H9 (cell line): ENCODE measurements at regions not wholly inside any gene's neighbourhood (a gene's known extent, or its start where the extent isn't known, plus 50 kb on each side); places are given as distances from the start of the nearest gene placed in this dataset.

ENCODE experiments used
- DNase-seq: peaks from one replicate; pipeline ENCODE4 v3.0.0-alpha.2; 2017
- H2AFZ ChIP-seq: one replicate; pipeline ENCODE4 v1.6.1; 2013; ENCODE audit warnings: mild to moderate bottlenecking, low read length, control low read depth, moderate library complexity
- H2AK5ac ChIP-seq: 2 replicates; pipeline ENCODE4 v1.6.1; 2013; ENCODE audit warnings: low read length, control low read depth, mixed read lengths; ENCODE audit not compliant: insufficient read length
- H2BK120ac ChIP-seq: one replicate; pipeline ENCODE4 v1.6.1; 2013; ENCODE audit warnings: low read depth, mild to moderate bottlenecking, low read length, control low read depth, inconsistent platforms; ENCODE audit not compliant: poor library complexity, severe bottlenecking
- H2BK12ac ChIP-seq: 2 replicates; pipeline ENCODE4 v1.6.1; 2013; ENCODE audit warnings: low read length, control low read depth, mixed read lengths, low read depth; ENCODE audit not compliant: insufficient read length
- H2BK15ac ChIP-seq: 2 replicates; pipeline ENCODE4 v1.6.1; 2013; ENCODE audit warnings: low read depth, low read length, control low read depth
- H2BK20ac ChIP-seq: one replicate; pipeline ENCODE4 v1.6.1; 2013; ENCODE audit warnings: low read depth, mild to moderate bottlenecking, low read length, control low read depth, inconsistent platforms; ENCODE audit not compliant: poor library complexity, severe bottlenecking
- H2BK5ac ChIP-seq: 2 replicates; pipeline ENCODE4 v1.6.1; 2013; ENCODE audit warnings: low read length, control low read depth, mixed read lengths; ENCODE audit not compliant: insufficient read length
- H3K14ac ChIP-seq: 2 replicates; pipeline ENCODE4 v1.6.1; 2013; ENCODE audit warnings: low read length, control low read depth; ENCODE audit not compliant: insufficient read depth
- H3K18ac ChIP-seq: 2 replicates; pipeline ENCODE4 v1.6.1; 2013; ENCODE audit warnings: low read depth, mild to moderate bottlenecking, mixed read lengths, low read length, control low read depth; ENCODE audit not compliant: insufficient read length
- H3K23ac ChIP-seq: 2 replicates; pipeline ENCODE4 v1.6.1; 2013; ENCODE audit warnings: low read length, control low read depth, mixed read lengths, low read depth; ENCODE audit not compliant: insufficient read length
- H3K23me2 ChIP-seq: 2 replicates; pipeline ENCODE4 v1.6.1; 2013; ENCODE audit warnings: low read depth, mild to moderate bottlenecking, mixed read lengths, low read length, control low read depth; ENCODE audit not compliant: insufficient read length, poor library complexity, severe bottlenecking
- H3K27ac ChIP-seq: 2 replicates; pipeline ENCODE4 v1.5.1; 2013; ENCODE audit warnings: low read length, control low read depth, mixed read lengths, low read depth; ENCODE audit not compliant: insufficient read length
- H3K27me3 ChIP-seq: 2 replicates; pipeline ENCODE4 v1.6.1; 2013; ENCODE audit warnings: low read length, control low read depth, inconsistent platforms; ENCODE audit not compliant: insufficient read depth
- H3K4ac ChIP-seq: 2 replicates; pipeline ENCODE4 v1.6.1; 2013; ENCODE audit warnings: low read depth, mild to moderate bottlenecking, control low read depth, inconsistent platforms, low read length, moderate library complexity
- H3K4me1 ChIP-seq: 2 replicates; pipeline ENCODE4 v1.6.1; 2013; ENCODE audit warnings: low read length, control low read depth, inconsistent platforms; ENCODE audit not compliant: insufficient read depth
- H3K4me2 ChIP-seq: 2 replicates; pipeline ENCODE4 v1.6.1; 2013; ENCODE audit warnings: low read length, control low read depth, mixed read lengths; ENCODE audit not compliant: insufficient read length, insufficient read depth
- H3K56ac ChIP-seq: 2 replicates; pipeline ENCODE4 v1.6.1; 2013; ENCODE audit warnings: low read depth, mild to moderate bottlenecking, mixed read lengths, low read length, control low read depth; ENCODE audit not compliant: insufficient read length
- H3K79me1 ChIP-seq: 2 replicates; pipeline ENCODE4 v1.6.1; 2013; ENCODE audit warnings: low read depth, mild to moderate bottlenecking, moderate library complexity, low read length, control low read depth, inconsistent platforms; ENCODE audit not compliant: insufficient read depth, poor library complexity, severe bottlenecking
- H3K79me2 ChIP-seq: 2 replicates; pipeline ENCODE4 v1.6.1; 2013; ENCODE audit warnings: low read length, control low read depth, inconsistent platforms; ENCODE audit not compliant: insufficient read depth
- H3K9ac ChIP-seq: 2 replicates; pipeline ENCODE4 v1.6.1; 2013; ENCODE audit warnings: low read length, control low read depth, mixed read lengths; ENCODE audit not compliant: insufficient read length; ENCODE audit errors: extremely low read depth
- H3K9me3 ChIP-seq: one replicate; pipeline ENCODE4 v1.6.1; 2013; ENCODE audit warnings: low read depth, low read length, inconsistent platforms; ENCODE audit not compliant: control insufficient read depth
- H3T11ph ChIP-seq: one replicate; pipeline ENCODE4 v1.6.1; 2013; ENCODE audit warnings: mild to moderate bottlenecking, low read length, control low read depth, inconsistent platforms
- H4K20me1 ChIP-seq: one replicate; pipeline ENCODE4 v1.6.1; 2013; ENCODE audit not compliant: control insufficient read depth, insufficient read length, insufficient read depth
- H4K5ac ChIP-seq: 2 replicates; pipeline ENCODE4 v1.6.1; 2013; ENCODE audit warnings: low read depth, mild to moderate bottlenecking, mixed read lengths, low read length, control low read depth; ENCODE audit not compliant: insufficient read length
- H4K8ac ChIP-seq: replicated peaks from 2 replicates; pipeline ENCODE4 v1.6.1; 2013; ENCODE audit warnings: low read length, control low read depth, mixed read lengths, low read depth; ENCODE audit not compliant: insufficient read length
- H4K91ac ChIP-seq: 2 replicates; pipeline ENCODE4 v1.6.1; 2013; ENCODE audit warnings: low read depth, mild to moderate bottlenecking, moderate library complexity, mixed read lengths, low read length, control low read depth; ENCODE audit not compliant: insufficient read length
- H3K27ac Mint-ChIP-seq, 3 experiments: 2 replicates in 2 of 3; 3 replicates in 1 of 3; pipeline ENCODE4 v1.8.0; 2020 to 2021; ENCODE audit warnings: mixed read lengths in 3 of 3, mild to moderate bottlenecking in 1 of 3, moderate library complexity in 1 of 3
- H3K27me3 Mint-ChIP-seq: 2 replicates; pipeline ENCODE4 v1.8.0; 2021; ENCODE audit warnings: low read depth, mild to moderate bottlenecking, moderate library complexity, mixed read lengths
- H3K36me3 Mint-ChIP-seq, 3 experiments: 2 replicates in 2 of 3; 3 replicates in 1 of 3; pipeline ENCODE4 v1.8.0; 2020 to 2021; ENCODE audit warnings: low read depth in 3 of 3, mixed read lengths in 3 of 3; ENCODE audit not compliant: insufficient read depth in 1 of 3
- H3K4me1 Mint-ChIP-seq, 2 experiments: 2 replicates each; pipeline ENCODE4 v1.8.0; 2020; ENCODE audit warnings: mixed read lengths in 2 of 2
- H3K4me3 Mint-ChIP-seq, 2 experiments: 2 replicates in 1 of 2; 3 replicates in 1 of 2; pipeline ENCODE4 v1.8.0; 2020 to 2021; ENCODE audit warnings: mild to moderate bottlenecking in 2 of 2, mixed read lengths in 2 of 2, moderate library complexity in 1 of 2
- H3K9me3 Mint-ChIP-seq, 2 experiments: 2 replicates in 1 of 2; 3 replicates in 1 of 2; pipeline ENCODE4 v1.8.0; 2020; ENCODE audit warnings: mild to moderate bottlenecking in 2 of 2, mixed read lengths in 2 of 2, moderate library complexity in 1 of 2
- CTCF ChIP-seq: fragments of 200-600 bp; sonication (generic); conservative IDR thresholded peaks from 3 replicates; pipeline ENCODE4 v1.8.0; 2021; ENCODE audit warnings: antibody characterized with exemption, mild to moderate bottlenecking
- WGBS: extraction: QIAGEN DNeasy Blood & Tissue Kit; methylation state at CpG from one replicate; pipeline ENCODE4 v1.1.7; 2013; ENCODE audit warnings: missing lambda C conversion rate, low lambda C conversion rate, mixed read lengths; ENCODE audit not compliant: insufficient read length; ENCODE audit errors: extremely low coverage; 5-methylcytosine and 5-hydroxymethylcytosine counted together

DNA sequence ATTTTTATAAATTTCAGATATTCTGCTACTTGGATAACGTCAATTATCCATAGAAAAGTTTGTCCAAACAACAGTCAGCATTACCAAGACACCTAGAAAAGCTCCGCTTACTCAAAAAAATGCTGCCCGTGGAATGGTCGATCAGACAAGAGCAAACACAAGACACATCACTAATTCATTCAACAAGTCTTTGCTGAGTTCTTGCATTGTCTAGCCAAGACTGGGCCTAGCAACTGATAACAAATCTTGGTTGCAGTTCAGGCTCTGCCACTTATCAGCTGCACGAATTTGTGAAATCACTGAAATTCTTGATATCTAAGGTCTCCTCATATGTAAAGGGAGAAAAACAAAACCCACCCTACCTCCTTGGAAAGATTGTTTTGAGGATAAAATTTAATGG, 168.3 kb downstream of the AKR1D1 start:
- Histone ChIP-seq H3T11ph (no peak overlapping the region), H3K4me2 (no peak overlapping the region), H3K23ac (no peak overlapping the region), H3K56ac (no peak overlapping the region), H4K20me1 (no peaks in the 10 kb centered on the region), H2AK5ac (peak overlapping the region; percentile 62), H4K8ac (no peak overlapping the region), H2BK15ac (no peak overlapping the region), H4K5ac (no peak overlapping the region), H3K79me2 (no peaks in the 10 kb centered on the region), H4K91ac (peak overlapping the region; percentile 96), H3K27ac (peak overlapping the region; percentile 17), H2BK5ac (peak overlapping the region; percentile 69), H2AFZ (no peak overlapping the region), H2BK20ac (no peak overlapping the region), H3K23me2 (no peaks in the 10 kb centered on the region), H3K14ac (no peak overlapping the region), H3K9ac (no peak overlapping the region), H3K18ac (peak overlapping the region; percentile 90), H3K27me3 (no peaks in the 10 kb centered on the region), H2BK12ac (peak overlapping the region; percentile 98), H3K4me1 (peaks cover 3% of the 10 kb centered on the region; the same call in 1 of the 2 replicates), H2BK120ac (no peak overlapping the region), H3K4ac (no peak overlapping the region), H3K79me1 (no peaks in the 10 kb centered on the region), H3K9me3 (no peaks in the 10 kb centered on the region)
- Mint-ChIP-seq H3K36me3 (peaks cover 0 to 16% (median 6%) of the 10 kb centered on the region in 3 experiments; a peak in 4 of 7 replicates), H3K9me3 (peaks cover 2 to 5% of the 10 kb centered on the region in 2 experiments; a peak in 3 of 5 replicates), H3K27ac (peak overlapping the region; percentile 74 to 100 (median 99)), H3K4me1 (peaks cover 47 to 50% of the 10 kb centered on the region in 2 experiments), H3K4me3 (peak overlapping the region in 1 of 2 experiments; percentile 15; a peak in 1 of 5 replicates), H3K27me3 (no peaks in the 10 kb centered on the region)
- no peak for TF ChIP-seq CTCF
- WGBS = no CpG with 5 or more reads among the region's 5 CpGs
- DNase-seq = no peak
